ENCODE measurements at regions not wholly inside any gene's neighbourhood (a gene's known extent, or its start where the extent isn't known, plus 50 kb on each side); places are given as distances from the start of the nearest gene placed in this dataset.

GRCh38 chr7:123293710-123294109 lies 93.9 kb upstream of the SLC13A1 start:
- DNase-seq (ENCODE audit: low read depth, low spot score), result no peak
- no peaks in the 10 kb centered on the region for H3K27me3 ChIP-seq (ENCODE audit: control insufficient read depth in 2 of 2, insufficient read depth in 2 of 2, low read length in 2 of 2)
- no peaks in the 10 kb centered on the region for H4K20me1 ChIP-seq (replicated peaks; ENCODE audit: control insufficient read depth, extremely low read depth, insufficient read depth, low read length)
- POLR2A ChIA-PET, result no interaction called here
- no peak overlapping the region for H3K9ac ChIP-seq (replicated peaks; ENCODE audit: extremely low read depth, insufficient read depth, low read length)
- H3K27ac ChIP-seq (ENCODE audit: insufficient read depth, low read depth, low read length), result no peak overlapping the region
- H3K4me1 ChIP-seq (ENCODE audit: control insufficient read depth, extremely low read depth, insufficient read depth, low read length), result no peaks in the 10 kb centered on the region
- intact Hi-C loops (cut with micrococcal nuclease) (no loop called here), dilution Hi-C loops (cut with MboI; ENCODE audit: extremely low pct_ligation_motif_present, low sequenced_read_pairs) (no loop called here)
- CTCF ChIA-PET, result interaction anchor here (0.8 to 1.1 kb wide), 2 partner anchors 74 to 104 kb away, joined by 3 read pairs; no protein-coding TSS in a partner anchor
- no peaks in the 10 kb centered on the region for H3K9me1 ChIP-seq (replicated peaks; ENCODE audit: control insufficient read depth, extremely low read depth, insufficient read depth, low read length)
- no TSS peak for BruUV-seq (replicated peaks)
- H2AFZ ChIP-seq (ENCODE audit: low read depth, low read length), result no peak overlapping the region
- no peak for FAIRE-seq
- no peaks in the 10 kb centered on the region for H3K36me3 ChIP-seq (ENCODE audit: control insufficient read depth in 2 of 2, extremely low read depth in 1 of 2, insufficient read depth in 2 of 2, low read length in 2 of 2)
- no peaks in the 10 kb centered on the region for H3K9me3 ChIP-seq (replicated peaks; ENCODE audit: control insufficient read depth, insufficient read depth, low read length)
- no peaks in the 10 kb centered on the region for H3K79me2 ChIP-seq (ENCODE audit: control insufficient read depth, insufficient read depth, low read length)
- no peak overlapping the region for H3K4me2 ChIP-seq (ENCODE audit: insufficient read depth, low read length)
- no peak overlapping the region for H3K4me3 ChIP-seq (replicated peaks in 1 of 3; ENCODE audit: insufficient read depth in 1 of 3, low read depth in 1 of 3, low read length in 3 of 3)
- TF ChIP-seq EZH2 (IDR thresholded peaks at IDR 0.05; ENCODE audit: borderline replicate concordance, low read depth, low read length, severe bottlenecking) (no peak), CTCF (IDR thresholded peaks at IDR 0.05; ENCODE audit: extremely low read depth in 1 of 2, insufficient read depth in 1 of 2, low read depth in 1 of 2, low read length in 2 of 2) (no peak), FOS (IDR thresholded peaks at IDR 0.05; ENCODE audit: borderline replicate concordance, insufficient read depth, low read length) (no peak), GATA2 (IDR thresholded peaks at IDR 0.05; ENCODE audit: insufficient read depth, insufficient read length, low read depth, low read length) (no peak), MAX (IDR thresholded peaks at IDR 0.05; ENCODE audit: insufficient read depth, insufficient read length) (no peak), POLR2AphosphoS5 (IDR thresholded peaks at IDR 0.05; ENCODE audit: insufficient read depth, low read depth, low read length) (no peak), JUN (IDR thresholded peaks at IDR 0.05; ENCODE audit: borderline replicate concordance, insufficient read depth, insufficient read length, low read depth) (no peak), POLR2A (IDR thresholded peaks at IDR 0.05; ENCODE audit: low read depth, low read length) (no peak), MYC (IDR thresholded peaks at IDR 0.05; ENCODE audit: low read depth, low read length) (no peak)

All from endothelial cell of umbilical vein (primary cell).